Liver (tissue), 3 donors: ENCODE measurements at regions not wholly inside any gene's neighbourhood (a gene's known extent, or its start where the extent isn't known, plus 50 kb on each side); places are given as distances from the start of the nearest gene placed in this dataset.

ENCODE experiments used
- CTCF ChIP-seq: fragments of 150-350 bp; IDR thresholded peaks from 2 replicates; pipeline ENCODE4 v1.5.1; 2017; ENCODE audit warnings: improper control_type of control experiment, low read depth, low read length; ENCODE audit not compliant: missing input control
- EGR1 ChIP-seq, 2 donors: IDR thresholded peaks; 2 replicates each; pipeline ENCODE4 v1.6.1; 2016 to 2018; ENCODE audit warnings: antibody characterized with exemption in 2 of 2, low read depth in 2 of 2
- JUND ChIP-seq, 2 donors: IDR thresholded peaks; 2 replicates each; pipeline ENCODE4 v1.6.1; 2016; ENCODE audit warnings: antibody characterized with exemption in 2 of 2
- SP1 ChIP-seq: IDR thresholded peaks from 2 replicates; pipeline ENCODE4 v1.6.1; 2018; ENCODE audit warnings: antibody characterized with exemption, mild to moderate bottlenecking
- YY1 ChIP-seq: IDR thresholded peaks from 2 replicates; pipeline ENCODE4 v1.6.1; 2016; ENCODE audit warnings: antibody characterized with exemption, mild to moderate bottlenecking
- donor health status: healthy.
- donor health status: healthy.

GRCh38 chr2:107622741-107623310, 203.9 kb upstream of the RGPD4 start:
- TF ChIP-seq CTCF: no peak
- TF ChIP-seq EGR1 (IDR thresholded peaks at IDR 0.05; ENCODE audit: low read depth in 2 of 2): no peak
- TF ChIP-seq YY1: peak; percentile 49
- TF ChIP-seq SP1: no peak
- peak in 1 of 2 donors; percentile 45 for TF ChIP-seq JUND (IDR thresholded peaks at IDR 0.05)
